Ishikawa (cell line): ENCODE measurements at regions not wholly inside any gene's neighbourhood (a gene's known extent, or its start where the extent isn't known, plus 50 kb on each side); places are given as distances from the start of the nearest gene placed in this dataset.

Experiments used
- CEBPB ChIP-seq: IDR thresholded peaks from 2 replicates; pipeline ENCODE4 v1.6.1; 2012
- CREB1 ChIP-seq: IDR thresholded peaks from 2 replicates; pipeline ENCODE4 v1.6.1; 2012; ENCODE audit warnings: low read depth
- EP300 ChIP-seq: IDR thresholded peaks from 2 replicates; pipeline ENCODE4 v1.6.1; 2012; ENCODE audit warnings: borderline replicate concordance
- FOXM1 ChIP-seq: IDR thresholded peaks from 2 replicates; pipeline ENCODE4 v1.6.1; 2012; ENCODE audit warnings: low read depth, borderline replicate concordance
- YY1 ChIP-seq: IDR thresholded peaks from 2 replicates; pipeline ENCODE4 v1.6.1; 2012; ENCODE audit warnings: low read depth

GRCh38 chrX:21171181-21171580 lies 203.0 kb upstream of the CNKSR2 start:
- TF ChIP-seq CREB1, result no peak
- no peak for TF ChIP-seq EP300
- TF ChIP-seq YY1, result no peak
- no peak for TF ChIP-seq CEBPB
- no peak for TF ChIP-seq FOXM1
